Erythroblast (primary cell): ENCODE measurements at regions not wholly inside any gene's neighbourhood (a gene's known extent, or its start where the extent isn't known, plus 50 kb on each side); places are given as distances from the start of the nearest gene placed in this dataset.

Experiments
- GATA1 ChIP-seq: IDR thresholded peaks from 2 replicates; pipeline ENCODE4 v1.6.1; 2011; ENCODE audit warnings: low read depth, mild to moderate bottlenecking, control low read depth, low read length, moderate library complexity
- POLR2A ChIP-seq: IDR thresholded peaks from 2 replicates; pipeline ENCODE4 v1.6.1; 2011; ENCODE audit warnings: mild to moderate bottlenecking, low read length

DNA sequence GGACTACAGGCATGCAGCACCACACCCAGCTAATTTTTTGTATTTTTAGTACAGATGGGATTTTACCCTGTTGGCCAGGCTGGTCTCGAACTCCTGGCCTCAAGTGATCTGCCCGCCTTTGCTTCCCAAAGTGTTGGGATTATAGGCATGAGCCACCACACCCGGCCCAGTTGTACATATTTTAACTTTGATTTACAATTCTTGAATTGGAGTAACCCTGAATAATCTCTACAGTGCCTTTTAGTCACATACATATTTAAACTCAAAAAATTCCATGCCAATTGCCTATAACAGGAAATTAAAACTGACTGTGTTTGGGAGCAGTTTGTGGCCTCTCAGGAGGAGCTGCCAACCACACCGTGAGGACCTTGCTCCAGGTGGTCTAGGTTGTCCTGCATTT, 199.8 kb upstream of the PDE10A start:
- no peak for TF ChIP-seq POLR2A
- TF ChIP-seq GATA1: no peak
